Mesodermal cell (in vitro differentiated cells): ENCODE measurements at regions not wholly inside any gene's neighbourhood (a gene's known extent, or its start where the extent isn't known, plus 50 kb on each side); places are given as distances from the start of the nearest gene placed in this dataset.
A peak's percentile ranks its signal among the peaks of the same experiment; 100 is the strongest.

Experiments
- H3K27ac ChIP-seq: 2 replicates; pipeline ENCODE4 v1.7.0; 2013; ENCODE audit warnings: mild to moderate bottlenecking, low read depth, low read length, moderate library complexity; ENCODE audit not compliant: severe bottlenecking
- H3K36me3 ChIP-seq: 2 replicates; pipeline ENCODE4 v1.7.1; 2013; ENCODE audit warnings: mild to moderate bottlenecking, low read length, moderate library complexity; ENCODE audit not compliant: control insufficient read depth, insufficient read depth
- H3K4me1 ChIP-seq: one replicate; pipeline ENCODE4 v1.7.1; 2013; ENCODE audit warnings: mild to moderate bottlenecking, low read length; ENCODE audit not compliant: insufficient read depth, control insufficient read depth, poor library complexity, severe bottlenecking
- H3K4me3 ChIP-seq: 2 replicates; pipeline ENCODE4 v1.7.0; 2013; ENCODE audit warnings: low read length, control low read depth, mild to moderate bottlenecking; ENCODE audit not compliant: insufficient read depth, poor library complexity, severe bottlenecking; ENCODE audit errors: extremely low read depth
- H3K9me3 ChIP-seq: 2 replicates; pipeline ENCODE4 v1.7.1; 2013; ENCODE audit warnings: mild to moderate bottlenecking, low read length, moderate library complexity; ENCODE audit not compliant: control insufficient read depth
- WGBS, 2 experiments: methylation state at CpG; one replicate each; pipeline ENCODE4 v1.1.5; 2013; ENCODE audit warnings: missing lambda C conversion rate in 2 of 2; ENCODE audit not compliant: insufficient coverage in 2 of 2; 5-methylcytosine and 5-hydroxymethylcytosine counted together

DNA sequence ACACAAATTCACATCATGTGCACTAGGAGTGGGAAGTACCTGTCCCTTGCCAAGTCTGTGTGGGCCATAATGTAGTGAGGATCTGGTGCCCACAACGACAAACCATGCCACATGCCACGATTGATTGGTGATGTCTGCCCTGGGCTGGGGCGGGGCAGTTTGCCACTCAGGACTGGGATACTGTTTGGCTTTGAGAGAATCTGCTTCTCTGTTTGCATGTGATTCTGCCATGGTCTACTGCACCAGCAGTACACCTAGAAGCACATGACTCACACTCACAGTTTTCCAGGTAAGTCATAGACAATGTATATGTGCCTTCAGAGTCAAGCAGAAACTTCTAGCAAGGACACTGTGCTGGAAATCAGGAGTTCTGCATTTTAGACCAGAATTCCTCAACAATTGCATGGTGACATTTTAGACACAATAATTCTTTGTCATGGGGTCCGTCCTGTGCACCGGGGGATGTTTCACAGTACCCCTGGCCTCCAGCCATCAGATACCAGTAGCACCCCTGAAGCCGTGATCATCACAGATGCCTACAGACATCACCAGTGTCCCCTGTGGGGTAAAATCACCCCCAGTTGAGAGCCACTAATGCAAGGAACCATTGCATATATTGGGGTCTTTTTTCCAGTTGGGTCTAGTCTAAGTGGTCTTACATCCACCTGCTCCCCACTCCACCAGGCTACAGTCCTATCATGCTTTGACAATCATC, 278.3 kb downstream of the EIPR1 start:
- Histone ChIP-seq H3K9me3 (no peaks in the 10 kb centered on the region), H3K36me3 (no peaks in the 10 kb centered on the region), H3K4me3 (no peak overlapping the region), H3K27ac (no peak overlapping the region), H3K4me1 (peaks cover 3% of the 10 kb centered on the region)
- 93 to 96% methylated on average over 4 to 6 of the region's 6 CpGs for WGBS, 2 experiments

DNA sequence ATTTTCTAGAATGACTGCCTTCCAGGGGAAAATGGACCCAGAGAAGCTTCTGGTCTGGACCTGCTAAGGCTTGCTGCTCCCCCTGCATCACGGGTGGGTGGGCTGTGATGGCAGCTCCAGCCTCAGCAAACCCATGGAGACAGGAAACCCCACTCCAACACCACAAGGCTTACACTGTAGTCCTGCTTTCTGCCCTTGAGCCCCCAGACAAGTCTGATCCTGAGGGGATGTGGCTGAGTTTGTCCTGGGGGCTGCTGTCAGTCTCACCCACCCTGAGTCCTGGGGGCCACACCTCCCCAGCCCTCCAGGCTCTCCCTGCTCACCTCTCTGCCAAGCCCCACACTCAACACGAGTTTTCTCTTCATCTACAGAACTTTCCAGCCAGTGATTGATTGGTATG, 279.4 kb downstream of the EIPR1 start:
- no peaks in the 10 kb centered on the region for H3K9me3 ChIP-seq
- H3K36me3 ChIP-seq: no peaks in the 10 kb centered on the region
- WGBS, 2 experiments: 71% methylated on average over 1 of the region's 2 CpGs; no CpG with 5 or more reads in 1 of the 2 experiments
- H3K4me3 ChIP-seq: no peak overlapping the region
- H3K4me1 ChIP-seq: peaks cover 3% of the 10 kb centered on the region
- H3K27ac ChIP-seq: no peak overlapping the region

DNA sequence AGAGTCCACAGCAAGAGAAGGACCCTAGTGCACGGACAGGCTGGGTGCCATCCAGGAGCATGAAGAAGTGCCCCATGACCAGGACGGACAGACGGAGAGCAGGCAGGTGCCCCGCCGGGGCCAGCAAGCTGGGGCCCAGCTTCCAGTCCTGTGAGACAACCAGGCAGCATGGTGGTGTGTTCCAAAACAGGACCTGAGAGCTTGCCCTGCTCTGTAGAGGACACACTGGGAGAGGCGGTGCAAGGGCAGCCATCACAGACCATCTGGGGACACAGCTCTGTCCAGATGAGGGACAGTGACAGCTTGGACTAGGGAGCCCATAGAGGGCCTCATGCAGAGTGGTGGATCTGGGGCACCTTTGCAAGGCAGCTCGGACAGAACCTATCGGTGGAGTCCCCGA, 279.8 kb downstream of the EIPR1 start:
- no peak overlapping the region for H3K4me3 ChIP-seq
- no peaks in the 10 kb centered on the region for H3K9me3 ChIP-seq
- no peaks in the 10 kb centered on the region for H3K36me3 ChIP-seq
- H3K27ac ChIP-seq: no peak overlapping the region
- WGBS, 2 experiments: 88 to 95% methylated on average over 7 to 9 of the region's 9 CpGs
- peaks cover 3% of the 10 kb centered on the region for H3K4me1 ChIP-seq

DNA sequence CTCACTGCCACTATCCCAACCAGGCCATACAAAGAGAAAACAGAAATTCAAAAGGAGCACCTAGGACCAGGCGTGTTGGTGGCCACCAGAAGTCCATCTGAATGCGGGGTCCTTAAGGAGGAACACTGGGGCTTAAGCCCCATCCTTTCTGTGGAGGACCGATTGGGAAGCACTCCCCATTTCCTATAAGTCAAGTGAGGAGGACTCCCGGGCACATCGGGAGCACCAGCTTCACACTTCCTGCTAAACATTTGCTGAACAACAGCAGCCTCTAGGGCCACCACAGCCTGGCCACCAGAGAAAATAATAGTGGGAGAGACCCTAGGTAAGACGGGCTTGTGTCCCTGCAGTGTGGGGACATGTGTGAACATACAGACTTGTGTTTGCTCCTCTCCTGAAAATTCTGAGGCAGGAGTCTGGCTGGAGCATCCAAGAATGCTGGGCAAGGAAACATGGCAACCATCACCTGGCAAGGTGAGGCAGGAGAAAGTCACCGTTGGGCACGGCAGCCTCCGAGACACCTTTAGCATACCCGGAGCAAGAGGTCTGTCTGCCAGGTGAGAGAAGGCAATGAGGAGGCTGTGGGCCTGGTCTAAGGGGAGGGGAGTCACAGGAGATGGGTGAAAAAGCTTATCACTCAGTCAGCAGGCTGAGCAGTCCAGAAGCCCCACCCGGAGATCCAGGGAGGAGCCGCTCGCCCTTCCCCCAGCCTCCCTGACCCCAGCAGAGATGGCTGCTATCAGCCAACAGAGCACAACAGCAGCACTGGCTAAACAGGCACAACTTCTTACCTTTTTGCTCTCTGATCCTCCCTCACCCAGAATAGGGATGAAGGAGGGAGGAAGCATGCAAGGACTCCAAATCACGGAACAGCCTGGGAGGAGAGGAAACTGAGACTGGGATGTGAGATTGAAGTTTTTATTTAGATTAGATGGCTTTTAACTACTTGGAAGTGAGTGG, 282.3 kb downstream of the EIPR1 start:
- WGBS, 2 experiments: 83 to 86% methylated on average over 6 to 8 of the region's 14 CpGs
- Histone ChIP-seq H3K9me3 (no peaks in the 10 kb centered on the region), H3K4me3 (no peak overlapping the region), H3K4me1 (peaks cover 3% of the 10 kb centered on the region), H3K27ac (peak overlapping the region; percentile 39), H3K36me3 (no peaks in the 10 kb centered on the region)

DNA sequence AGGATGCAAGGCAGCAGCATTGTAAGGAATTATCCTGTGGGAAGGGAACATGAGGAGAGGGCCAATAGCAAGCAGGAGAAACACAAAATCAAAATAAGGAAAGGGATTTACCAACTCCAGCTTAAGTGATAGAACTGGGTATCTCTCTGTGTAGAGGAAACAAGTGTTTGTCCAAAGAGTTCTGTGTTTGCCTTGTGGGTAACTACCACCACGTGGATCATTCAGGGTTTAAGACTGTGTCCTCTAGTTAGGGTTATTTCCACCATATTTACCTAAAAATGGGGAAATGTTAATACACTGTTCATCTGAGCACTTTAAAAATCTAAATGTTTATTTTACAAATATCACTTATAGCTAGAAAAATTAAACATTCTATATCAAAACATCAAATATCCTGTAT, 283.3 kb downstream of the EIPR1 start:
- peaks cover 3% of the 10 kb centered on the region for H3K4me1 ChIP-seq
- no peak overlapping the region for H3K27ac ChIP-seq
- H3K9me3 ChIP-seq: no peaks in the 10 kb centered on the region
- WGBS, 2 experiments: no CpG with 5 or more reads among the region's 1 CpG
- no peaks in the 10 kb centered on the region for H3K36me3 ChIP-seq
- H3K4me3 ChIP-seq: no peak overlapping the region

DNA sequence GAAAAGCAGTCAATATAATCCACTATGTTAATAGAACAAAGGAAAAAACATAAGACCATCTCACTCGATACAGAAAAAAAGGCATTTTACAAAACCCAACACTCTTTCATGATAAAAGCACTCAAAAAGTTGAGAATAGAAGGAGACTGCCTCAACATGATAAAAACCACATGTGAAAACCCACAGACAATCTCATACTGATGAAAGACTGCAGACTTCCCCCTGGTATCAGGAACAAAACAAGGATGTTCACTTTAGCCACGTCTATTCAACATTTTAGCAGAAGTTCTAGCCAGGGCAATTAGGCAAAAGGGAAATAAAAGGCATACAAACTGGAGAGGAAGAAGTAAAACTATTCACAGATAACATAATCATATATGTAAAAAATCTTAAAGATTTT, 285.9 kb downstream of the EIPR1 start:
- no peak overlapping the region for H3K4me3 ChIP-seq
- H3K27ac ChIP-seq: no peak overlapping the region
- peaks cover 3% of the 10 kb centered on the region for H3K4me1 ChIP-seq
- no peaks in the 10 kb centered on the region for H3K36me3 ChIP-seq
- no peaks in the 10 kb centered on the region for H3K9me3 ChIP-seq
- WGBS, 2 experiments: no CpG with 5 or more reads among the region's 2 CpGs

DNA sequence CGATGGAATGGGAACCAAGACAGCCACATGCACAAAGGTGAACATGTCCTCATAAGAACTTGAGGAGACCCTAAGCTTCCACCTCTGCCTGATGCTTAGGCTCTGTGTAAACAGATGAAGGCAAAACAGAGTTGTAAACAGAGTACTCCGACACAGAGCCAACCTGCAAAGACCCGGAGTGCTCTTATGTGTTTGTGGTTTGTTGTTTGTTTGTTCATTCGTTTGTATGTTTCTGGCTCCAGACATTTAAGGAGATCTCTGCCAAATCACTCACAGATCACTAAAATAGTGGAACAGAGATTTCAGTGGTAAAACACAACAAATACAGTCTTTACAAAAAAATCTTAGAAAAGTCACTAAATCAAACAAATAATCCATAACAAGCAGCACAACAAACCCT, 294.9 kb downstream of the EIPR1 start:
- WGBS, 2 experiments: 75 to 100% methylated on average over 1 to 2 of the region's 4 CpGs
- H3K9me3 ChIP-seq: no peaks in the 10 kb centered on the region
- H3K27ac ChIP-seq: no peak overlapping the region
- no peaks in the 10 kb centered on the region for H3K36me3 ChIP-seq
- no peaks in the 10 kb centered on the region for H3K4me1 ChIP-seq
- H3K4me3 ChIP-seq: no peak overlapping the region

DNA sequence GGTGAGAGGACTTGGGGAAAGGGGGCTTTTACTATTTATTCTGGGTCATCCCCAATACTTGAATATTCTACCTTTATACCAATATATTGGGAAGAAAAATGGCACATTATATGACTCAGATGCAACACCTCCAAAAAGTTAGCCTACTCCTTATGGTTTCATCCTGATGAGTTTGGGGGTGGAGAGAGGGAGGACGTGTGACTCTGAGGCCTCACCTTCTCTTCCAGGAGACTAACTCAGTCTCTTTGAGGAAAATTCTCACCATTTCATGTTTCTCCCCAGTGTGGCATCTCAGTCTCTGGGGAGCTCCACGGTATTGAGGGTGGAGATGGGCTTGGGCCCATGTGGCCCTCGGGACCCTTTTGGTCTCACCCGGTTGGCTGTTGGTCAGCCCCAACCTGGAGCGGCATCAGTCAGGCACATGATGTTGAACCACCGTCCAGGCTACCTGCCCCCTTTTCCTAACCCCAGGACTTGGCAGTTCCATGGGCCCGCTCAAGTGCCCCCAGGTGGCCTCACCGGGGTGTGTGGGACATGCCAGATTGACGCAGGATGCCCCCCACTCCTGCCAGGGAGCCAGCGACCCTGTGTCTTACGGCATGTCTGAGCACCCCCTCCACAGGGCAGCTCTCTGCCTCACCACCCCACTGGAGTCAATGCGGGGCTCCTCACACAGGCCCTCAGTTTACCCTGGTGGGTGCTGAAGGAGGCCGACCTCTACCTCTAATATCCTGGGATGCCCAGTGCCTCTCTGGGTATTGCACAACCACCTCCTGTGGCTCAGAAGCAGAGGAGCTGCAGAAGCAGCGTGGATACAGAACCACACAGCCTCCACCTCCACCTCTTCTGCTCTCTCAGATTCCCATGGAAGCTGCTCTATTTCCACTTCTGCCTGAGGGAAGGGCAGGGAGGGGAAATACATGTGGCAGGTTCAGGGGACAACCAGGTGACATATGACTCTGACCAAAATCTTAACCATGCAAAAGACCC, 297.4 kb downstream of the EIPR1 start:
- no peaks in the 10 kb centered on the region for H3K4me1 ChIP-seq
- no peaks in the 10 kb centered on the region for H3K36me3 ChIP-seq
- no peaks in the 10 kb centered on the region for H3K9me3 ChIP-seq
- H3K4me3 ChIP-seq: no peak overlapping the region
- no peak overlapping the region for H3K27ac ChIP-seq
- WGBS, 2 experiments: 87 to 93% methylated on average over 8 of the region's 14 CpGs

DNA sequence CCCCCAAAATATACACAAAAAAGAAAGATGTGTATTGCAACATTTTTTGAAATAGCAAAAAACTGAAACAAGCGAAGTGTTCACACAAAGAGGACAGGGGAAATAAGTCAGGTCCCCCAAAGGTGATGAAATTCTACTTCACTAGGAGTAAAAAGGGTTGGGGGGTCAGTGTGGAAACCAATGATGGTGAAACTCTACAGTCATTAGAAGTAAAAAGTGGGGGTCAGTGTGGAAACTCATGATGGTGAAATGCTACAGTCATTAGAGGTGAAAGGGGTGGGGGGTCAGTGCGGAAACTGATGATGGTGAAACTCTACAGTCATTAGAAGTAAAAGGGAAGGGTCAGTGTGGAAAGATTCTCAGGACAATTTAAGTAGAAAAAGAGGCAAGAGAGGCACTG, 298.2 kb downstream of the EIPR1 start:
- no peaks in the 10 kb centered on the region for H3K4me1 ChIP-seq
- no peaks in the 10 kb centered on the region for H3K36me3 ChIP-seq
- H3K27ac ChIP-seq: no peak overlapping the region
- no peaks in the 10 kb centered on the region for H3K9me3 ChIP-seq
- WGBS, 2 experiments: 89 to 92% methylated on average over 2 of the region's 2 CpGs
- no peak overlapping the region for H3K4me3 ChIP-seq

DNA sequence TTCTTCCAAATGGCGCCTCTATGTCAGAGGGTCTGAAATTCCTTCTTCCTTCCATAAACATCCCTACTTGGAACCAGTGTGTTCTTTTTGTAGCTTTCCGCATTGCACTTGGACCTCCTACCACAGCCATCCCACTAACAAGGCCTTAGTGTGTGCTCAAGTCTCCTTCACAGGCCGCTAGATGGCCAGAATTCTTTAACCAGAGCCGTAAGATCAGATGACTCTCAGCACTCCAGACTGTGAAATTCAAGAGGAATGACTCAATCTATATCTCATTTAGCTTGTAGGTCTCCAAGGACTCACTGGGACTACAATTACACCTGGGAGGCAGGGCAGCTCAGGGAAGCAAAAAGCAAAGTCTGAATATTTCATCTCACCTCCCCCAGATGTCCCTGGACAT, 298.9 kb downstream of the EIPR1 start:
- H3K27ac ChIP-seq: no peak overlapping the region
- WGBS, 2 experiments: 93 to 100% methylated on average over 2 to 3 of the region's 4 CpGs
- H3K4me1 ChIP-seq: no peaks in the 10 kb centered on the region
- no peaks in the 10 kb centered on the region for H3K36me3 ChIP-seq
- no peaks in the 10 kb centered on the region for H3K9me3 ChIP-seq
- H3K4me3 ChIP-seq: no peak overlapping the region
